ENCODE measurements at regions not wholly inside any gene's neighbourhood (a gene's known extent, or its start where the extent isn't known, plus 50 kb on each side); places are given as distances from the start of the nearest gene placed in this dataset.

- H3K4me1 ChIP-seq (ENCODE audit: control insufficient read depth in 2 of 2, insufficient read depth in 2 of 2, low read length in 1 of 2), result no peaks in the 10 kb centered on the region
- H3K27ac ChIP-seq (ENCODE audit: low read depth in 2 of 2, low read length in 1 of 2), result no peak overlapping the region
- no peaks in the 10 kb centered on the region for H3K9me3 ChIP-seq (ENCODE audit: control insufficient read depth in 2 of 2, insufficient read depth in 1 of 2, low read depth in 1 of 2, low read length in 1 of 2)
- no peak overlapping the region for H3K4me3 ChIP-seq (ENCODE audit: low read depth in 1 of 2, low read length in 2 of 2)
- H3K27me3 ChIP-seq (ENCODE audit: control insufficient read depth in 1 of 2, insufficient read depth in 2 of 2, low read length in 2 of 2), result no peaks in the 10 kb centered on the region
- 81 to 83% methylated on average over 3 of the region's 3 CpGs for WGBS, 2 donors
- H3K36me3 ChIP-seq (ENCODE audit: control insufficient read depth in 2 of 2, insufficient read depth in 2 of 2, low read length in 1 of 2), result no peaks in the 10 kb centered on the region
These were observed 328.1 kb downstream of the MYCN start for GRCh38 chr2:16268301-16269000.

GRCh38 chr2:16266571-16266970 is 326.2 kb downstream of the MYCN start:
- Histone ChIP-seq H3K36me3 (ENCODE audit: control insufficient read depth in 2 of 2, insufficient read depth in 2 of 2, low read length in 1 of 2) (no peaks in the 10 kb centered on the region), H3K4me3 (ENCODE audit: low read depth in 1 of 2, low read length in 2 of 2) (no peak overlapping the region), H3K27me3 (ENCODE audit: control insufficient read depth in 1 of 2, insufficient read depth in 2 of 2, low read length in 2 of 2) (no peaks in the 10 kb centered on the region), H3K9me3 (ENCODE audit: control insufficient read depth in 2 of 2, insufficient read depth in 1 of 2, low read depth in 1 of 2, low read length in 1 of 2) (no peaks in the 10 kb centered on the region), H3K4me1 (ENCODE audit: control insufficient read depth in 2 of 2, insufficient read depth in 2 of 2, low read length in 1 of 2) (no peaks in the 10 kb centered on the region), H3K27ac (ENCODE audit: low read depth in 2 of 2, low read length in 1 of 2) (no peak overlapping the region)
- 79 to 85% methylated on average over 11 of the region's 11 CpGs for WGBS, 2 donors

- H3K9me3 ChIP-seq (ENCODE audit: control insufficient read depth in 2 of 2, insufficient read depth in 1 of 2, low read depth in 1 of 2, low read length in 1 of 2), result no peaks in the 10 kb centered on the region
- H3K27ac ChIP-seq (ENCODE audit: low read depth in 2 of 2, low read length in 1 of 2), result no peak overlapping the region
- WGBS, 2 donors, result 86 to 87% methylated on average over 4 of the region's 4 CpGs
- no peaks in the 10 kb centered on the region for H3K27me3 ChIP-seq (ENCODE audit: control insufficient read depth in 1 of 2, insufficient read depth in 2 of 2, low read length in 2 of 2)
- H3K4me3 ChIP-seq (ENCODE audit: low read depth in 1 of 2, low read length in 2 of 2), result no peak overlapping the region
- no peaks in the 10 kb centered on the region for H3K36me3 ChIP-seq (ENCODE audit: control insufficient read depth in 2 of 2, insufficient read depth in 2 of 2, low read length in 1 of 2)
- peaks cover 0 to 2% of the 10 kb centered on the region in 2 donors for H3K4me1 ChIP-seq (ENCODE audit: control insufficient read depth in 2 of 2, insufficient read depth in 2 of 2, low read length in 1 of 2)
These were observed 324.7 kb downstream of the MYCN start for GRCh38 chr2:16264931-16265540.

GRCh38 chr2:16264491-16264890 is 324.1 kb downstream of the MYCN start:
- Histone ChIP-seq H3K4me1 (ENCODE audit: control insufficient read depth in 2 of 2, insufficient read depth in 2 of 2, low read length in 1 of 2) (peaks cover 0 to 2% of the 10 kb centered on the region in 2 donors), H3K9me3 (ENCODE audit: control insufficient read depth in 2 of 2, insufficient read depth in 1 of 2, low read depth in 1 of 2, low read length in 1 of 2) (no peaks in the 10 kb centered on the region), H3K27ac (ENCODE audit: low read depth in 2 of 2, low read length in 1 of 2) (no peak overlapping the region), H3K4me3 (ENCODE audit: low read depth in 1 of 2, low read length in 2 of 2) (no peak overlapping the region), H3K36me3 (ENCODE audit: control insufficient read depth in 2 of 2, insufficient read depth in 2 of 2, low read length in 1 of 2) (no peaks in the 10 kb centered on the region), H3K27me3 (ENCODE audit: control insufficient read depth in 1 of 2, insufficient read depth in 2 of 2, low read length in 2 of 2) (no peaks in the 10 kb centered on the region)
- WGBS, 2 donors, result 85 to 92% methylated on average over 4 of the region's 4 CpGs

- 89 to 90% methylated on average over 14 of the region's 14 CpGs for WGBS, 2 donors
These were observed 323.0 kb downstream of the MYCN start for GRCh38 chr2:16263241-16263890.

GRCh38 chr2:16262526-16263178 is 322.3 kb downstream of the MYCN start:
- Histone ChIP-seq H3K27ac (ENCODE audit: low read depth in 2 of 2, low read length in 1 of 2) (no peak overlapping the region), H3K4me3 (ENCODE audit: low read depth in 1 of 2, low read length in 2 of 2) (no peak overlapping the region), H3K27me3 (ENCODE audit: control insufficient read depth in 1 of 2, insufficient read depth in 2 of 2, low read length in 2 of 2) (no peaks in the 10 kb centered on the region), H3K4me1 (ENCODE audit: control insufficient read depth in 2 of 2, insufficient read depth in 2 of 2, low read length in 1 of 2) (peaks cover 0 to 2% of the 10 kb centered on the region in 2 donors), H3K36me3 (ENCODE audit: control insufficient read depth in 2 of 2, insufficient read depth in 2 of 2, low read length in 1 of 2) (no peaks in the 10 kb centered on the region), H3K9me3 (ENCODE audit: control insufficient read depth in 2 of 2, insufficient read depth in 1 of 2, low read depth in 1 of 2, low read length in 1 of 2) (no peaks in the 10 kb centered on the region)
- 87% methylated on average over 11 of the region's 11 CpGs for WGBS, 2 donors

More at GRCh38 chr2:16263241-16263890, 323.0 kb downstream of the MYCN start:
- Histone ChIP-seq H3K4me3 (ENCODE audit: low read depth in 1 of 2, low read length in 2 of 2) (no peak overlapping the region), H3K27me3 (ENCODE audit: control insufficient read depth in 1 of 2, insufficient read depth in 2 of 2, low read length in 2 of 2) (no peaks in the 10 kb centered on the region), H3K27ac (ENCODE audit: low read depth in 2 of 2, low read length in 1 of 2) (no peak overlapping the region), H3K9me3 (ENCODE audit: control insufficient read depth in 2 of 2, insufficient read depth in 1 of 2, low read depth in 1 of 2, low read length in 1 of 2) (no peaks in the 10 kb centered on the region), H3K4me1 (ENCODE audit: control insufficient read depth in 2 of 2, insufficient read depth in 2 of 2, low read length in 1 of 2) (peaks cover 0 to 2% of the 10 kb centered on the region in 2 donors), H3K36me3 (ENCODE audit: control insufficient read depth in 2 of 2, insufficient read depth in 2 of 2, low read length in 1 of 2) (no peaks in the 10 kb centered on the region)

- Histone ChIP-seq H3K27ac (ENCODE audit: low read depth in 2 of 2, low read length in 1 of 2) (no peak overlapping the region), H3K36me3 (ENCODE audit: control insufficient read depth in 2 of 2, insufficient read depth in 2 of 2, low read length in 1 of 2) (no peaks in the 10 kb centered on the region), H3K4me1 (ENCODE audit: control insufficient read depth in 2 of 2, insufficient read depth in 2 of 2, low read length in 1 of 2) (peaks cover 0 to 2% of the 10 kb centered on the region in 2 donors), H3K9me3 (ENCODE audit: control insufficient read depth in 2 of 2, insufficient read depth in 1 of 2, low read depth in 1 of 2, low read length in 1 of 2) (no peaks in the 10 kb centered on the region), H3K4me3 (ENCODE audit: low read depth in 1 of 2, low read length in 2 of 2) (no peak overlapping the region), H3K27me3 (ENCODE audit: control insufficient read depth in 1 of 2, insufficient read depth in 2 of 2, low read length in 2 of 2) (no peaks in the 10 kb centered on the region)
- WGBS, 2 donors, result 90 to 100% methylated on average over 2 of the region's 2 CpGs
These were observed 321.4 kb downstream of the MYCN start for GRCh38 chr2:16261791-16262190.

GRCh38 chr2:16261071-16261470 is 320.7 kb downstream of the MYCN start:
- Histone ChIP-seq H3K9me3 (ENCODE audit: control insufficient read depth in 2 of 2, insufficient read depth in 1 of 2, low read depth in 1 of 2, low read length in 1 of 2) (no peaks in the 10 kb centered on the region), H3K27me3 (ENCODE audit: control insufficient read depth in 1 of 2, insufficient read depth in 2 of 2, low read length in 2 of 2) (no peaks in the 10 kb centered on the region), H3K36me3 (ENCODE audit: control insufficient read depth in 2 of 2, insufficient read depth in 2 of 2, low read length in 1 of 2) (no peaks in the 10 kb centered on the region), H3K27ac (ENCODE audit: low read depth in 2 of 2, low read length in 1 of 2) (no peak overlapping the region), H3K4me3 (ENCODE audit: low read depth in 1 of 2, low read length in 2 of 2) (no peak overlapping the region), H3K4me1 (ENCODE audit: control insufficient read depth in 2 of 2, insufficient read depth in 2 of 2, low read length in 1 of 2) (peaks cover 0 to 2% of the 10 kb centered on the region in 2 donors)
- 90 to 97% methylated on average over 3 of the region's 3 CpGs for WGBS, 2 donors

GRCh38 chr2:16260041-16260830 is 319.9 kb downstream of the MYCN start:
- Histone ChIP-seq H3K27me3 (ENCODE audit: control insufficient read depth in 1 of 2, insufficient read depth in 2 of 2, low read length in 2 of 2) (no peaks in the 10 kb centered on the region), H3K36me3 (ENCODE audit: control insufficient read depth in 2 of 2, insufficient read depth in 2 of 2, low read length in 1 of 2) (no peaks in the 10 kb centered on the region), H3K9me3 (ENCODE audit: control insufficient read depth in 2 of 2, insufficient read depth in 1 of 2, low read depth in 1 of 2, low read length in 1 of 2) (no peaks in the 10 kb centered on the region), H3K27ac (ENCODE audit: low read depth in 2 of 2, low read length in 1 of 2) (no peak overlapping the region), H3K4me1 (ENCODE audit: control insufficient read depth in 2 of 2, insufficient read depth in 2 of 2, low read length in 1 of 2) (peaks cover 0 to 2% of the 10 kb centered on the region in 2 donors), H3K4me3 (ENCODE audit: low read depth in 1 of 2, low read length in 2 of 2) (no peak overlapping the region)
- WGBS, 2 donors, result 72 to 78% methylated on average over 9 of the region's 9 CpGs

All from esophagus (tissue), 2 donors.